GM21367 (cell line): ENCODE measurements at regions not wholly inside any gene's neighbourhood (a gene's known extent, or its start where the extent isn't known, plus 50 kb on each side); places are given as distances from the start of the nearest gene placed in this dataset.
"Not testable (repeated sequence)": the region's sequence is repeated elsewhere in the genome, so short reads cannot be mapped to it uniquely, and the experiment has no call there.

Experiments used
- ATAC-seq: cut with Tn5 transposase; IDR thresholded peaks from one replicate; pipeline ENCODE4 v1.9.1; 2021; ENCODE audit not compliant: unreplicated experiment

DNA sequence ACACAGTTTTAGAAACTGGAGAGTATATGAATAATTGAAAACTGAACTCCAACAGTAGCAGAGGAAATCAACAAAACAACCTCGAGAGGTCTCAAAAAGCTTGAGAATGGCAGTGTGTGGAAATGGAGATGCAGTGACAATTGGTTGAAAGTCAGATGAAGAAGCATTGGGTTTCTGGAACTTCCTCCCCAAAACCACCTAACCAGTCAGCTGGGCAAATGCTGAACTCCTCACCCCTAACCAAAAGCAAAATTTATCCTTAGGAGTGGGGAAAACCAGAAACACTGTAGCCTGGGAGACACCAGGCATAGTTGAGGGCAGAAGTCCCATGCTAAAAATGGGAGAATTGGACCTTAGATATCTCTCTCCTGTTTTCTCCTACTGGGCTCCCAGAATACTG, 109.9 kb downstream of the TANC2 start:
- no peak for ATAC-seq

DNA sequence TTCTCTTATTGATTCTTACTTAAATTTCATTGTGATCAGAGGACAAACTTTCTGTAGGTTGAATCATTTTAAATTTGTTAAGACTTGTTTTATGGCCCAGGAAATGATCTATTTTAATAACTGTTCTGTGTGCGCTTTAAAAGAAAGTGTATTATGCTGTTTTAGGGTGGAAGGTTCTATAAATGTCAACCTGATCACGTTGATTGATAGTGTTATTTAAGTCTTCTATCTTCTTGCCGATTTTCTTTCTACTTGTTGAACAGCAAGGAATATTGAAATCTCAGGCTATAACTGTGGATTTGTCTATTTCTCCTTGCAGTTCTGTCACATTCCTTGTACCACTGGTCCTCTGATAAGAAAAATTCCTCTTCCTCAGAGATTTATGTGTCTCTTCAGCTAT, 112.7 kb downstream of the TANC2 start:
- no peak for ATAC-seq

DNA sequence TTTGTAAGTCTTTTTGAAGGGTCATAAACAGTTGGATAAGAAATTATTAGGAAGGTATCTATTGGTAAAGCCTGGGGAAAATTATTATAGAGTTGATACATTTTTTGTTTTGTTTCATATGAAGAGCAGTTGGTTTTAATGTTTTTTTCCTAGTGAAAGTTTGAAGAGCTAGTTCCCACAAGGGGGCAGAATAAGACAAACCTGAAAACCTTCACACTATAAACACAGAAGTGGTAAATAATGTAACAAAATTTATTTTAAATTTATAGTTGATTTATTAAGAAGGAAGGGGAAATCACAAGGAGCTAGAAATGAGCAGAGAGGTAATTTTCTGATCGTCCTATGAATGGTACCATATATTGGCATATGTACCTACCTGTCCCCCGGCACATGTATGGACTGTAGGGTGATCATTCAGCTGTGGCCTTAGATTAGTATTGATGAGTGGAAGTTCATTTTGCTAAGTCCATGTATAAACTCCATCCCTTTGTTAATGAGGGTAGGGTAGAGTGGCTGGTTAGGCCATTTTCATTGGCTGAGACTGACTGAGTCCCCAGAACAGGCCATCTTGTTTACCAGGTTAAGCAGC, 116.3 kb downstream of the TANC2 start:
- ATAC-seq = no peak

DNA sequence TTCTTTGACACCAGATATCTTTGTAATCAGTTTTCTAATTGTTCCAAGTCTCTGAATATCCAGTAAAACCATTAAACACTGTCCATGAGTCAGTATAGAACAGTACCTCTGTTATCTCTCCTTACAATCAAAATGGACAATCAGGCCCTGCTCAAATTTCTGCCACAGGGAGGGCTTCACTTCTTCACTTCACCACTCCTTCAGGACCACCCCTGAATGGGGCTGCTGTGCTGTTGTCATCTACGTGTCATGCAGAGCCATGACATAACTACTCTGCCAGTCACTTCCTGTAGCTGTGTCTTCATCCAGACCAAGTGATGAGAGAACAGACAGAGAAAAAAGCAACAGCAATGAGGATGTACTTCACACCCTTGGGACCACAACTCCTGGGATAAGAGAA, 116.9 kb downstream of the TANC2 start:
- no peak for ATAC-seq

DNA sequence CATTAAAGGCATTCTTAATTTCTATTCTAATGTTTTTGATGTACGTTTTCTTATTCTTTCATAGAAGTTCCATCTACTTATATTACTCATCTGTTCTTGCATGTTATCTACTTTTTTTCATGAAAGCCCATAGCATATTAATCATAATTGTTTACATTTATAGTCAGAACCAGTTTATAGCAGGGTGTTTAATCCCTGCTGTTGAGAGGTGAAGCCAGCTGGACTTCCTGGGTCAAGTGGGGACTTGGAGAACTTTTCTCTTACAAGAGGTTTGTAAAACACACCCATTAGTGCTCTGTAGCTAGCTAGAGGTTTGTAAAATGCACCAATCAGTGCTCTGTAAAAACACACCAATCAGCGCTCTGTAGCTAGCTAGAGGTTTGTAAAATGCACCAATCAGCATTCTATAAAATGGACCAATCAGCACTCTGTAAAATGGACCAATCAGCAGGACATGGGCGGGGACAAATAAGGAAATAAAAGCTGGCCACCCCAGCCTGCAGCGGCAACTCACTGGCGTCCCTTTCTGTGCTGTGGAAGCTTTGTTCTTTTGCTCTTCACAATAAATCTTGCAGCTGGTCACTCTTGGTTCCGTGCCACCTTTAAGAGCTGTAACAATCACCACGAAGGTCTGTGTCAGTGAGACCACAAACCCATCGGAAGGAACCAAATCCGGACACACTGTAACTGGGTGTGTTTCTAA, 120.6 kb downstream of the TANC2 start:
- ATAC-seq = no peak

DNA sequence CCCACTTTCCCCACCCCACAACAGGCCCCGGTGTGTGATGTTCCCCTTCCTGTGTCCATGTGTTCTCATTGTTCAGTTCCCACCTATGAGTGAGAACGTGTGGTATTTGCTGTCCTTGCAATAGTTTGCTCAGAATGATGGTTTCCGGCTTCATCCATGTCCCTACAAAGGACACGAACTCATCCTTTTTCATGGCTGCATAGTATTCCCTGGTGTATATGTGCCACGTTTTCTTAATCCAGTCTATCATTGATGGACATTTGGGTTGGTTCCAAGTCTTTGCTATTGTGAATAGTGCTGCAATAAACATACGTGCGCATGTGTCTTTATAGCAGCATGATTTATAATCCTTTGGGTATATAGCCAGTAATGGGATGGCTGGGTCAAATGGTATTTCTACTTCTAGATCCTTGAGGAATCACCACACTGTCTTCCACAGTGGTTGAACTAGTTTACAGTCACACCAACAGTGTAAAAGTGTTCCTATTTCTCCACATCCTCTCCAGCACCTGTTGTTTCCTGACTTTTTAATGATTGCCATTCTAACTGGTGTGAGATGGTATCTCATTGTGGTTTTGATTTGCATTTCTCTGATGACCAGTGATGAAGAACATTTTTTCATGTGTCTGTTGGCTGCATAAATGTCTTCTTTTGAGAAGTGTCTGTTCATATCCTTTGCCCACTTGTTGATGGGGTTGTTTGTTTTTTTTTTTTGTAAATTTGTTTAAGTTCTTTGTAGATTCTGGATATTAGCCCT, 124.5 kb downstream of the TANC2 start:
- ATAC-seq = not testable (repeated sequence)

DNA sequence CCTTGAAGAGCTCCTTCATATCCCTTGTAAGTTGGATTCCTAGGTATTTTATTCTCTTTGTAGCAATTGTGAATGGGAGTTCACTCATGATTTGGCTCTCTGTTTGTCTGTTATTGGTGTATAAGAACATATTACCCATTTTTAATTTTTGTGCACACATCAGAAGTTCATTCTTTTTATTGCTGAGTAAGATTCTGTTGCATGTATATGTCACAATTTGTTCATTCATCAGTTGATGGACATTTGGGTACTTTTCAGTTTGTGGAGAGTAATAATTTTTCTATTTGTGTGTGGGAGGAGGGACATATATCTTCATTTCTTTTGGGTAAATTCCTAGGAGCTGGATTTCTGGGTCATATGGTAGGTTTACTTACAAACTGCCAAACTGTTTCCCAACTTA, 125.9 kb downstream of the TANC2 start:
- not testable (repeated sequence) for ATAC-seq

DNA sequence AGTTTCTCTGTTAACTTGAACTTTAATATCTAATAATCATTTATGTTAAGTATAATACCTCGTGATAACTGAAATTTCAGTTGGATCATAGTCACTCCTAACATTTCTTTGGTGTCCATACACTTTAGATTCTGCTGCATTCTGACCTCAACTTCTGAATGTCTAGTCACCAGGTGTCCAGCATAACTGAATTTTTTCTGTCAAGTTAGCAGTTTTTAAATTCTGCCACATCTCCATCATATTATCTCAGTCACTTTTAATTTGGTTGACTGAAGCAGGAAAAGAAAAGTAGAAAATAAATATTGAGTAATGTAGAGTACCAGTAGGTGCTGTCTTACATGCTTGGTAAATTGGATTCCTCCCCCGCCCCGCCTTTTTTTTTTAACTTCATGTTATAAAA, 128.6 kb downstream of the TANC2 start:
- no peak for ATAC-seq

DNA sequence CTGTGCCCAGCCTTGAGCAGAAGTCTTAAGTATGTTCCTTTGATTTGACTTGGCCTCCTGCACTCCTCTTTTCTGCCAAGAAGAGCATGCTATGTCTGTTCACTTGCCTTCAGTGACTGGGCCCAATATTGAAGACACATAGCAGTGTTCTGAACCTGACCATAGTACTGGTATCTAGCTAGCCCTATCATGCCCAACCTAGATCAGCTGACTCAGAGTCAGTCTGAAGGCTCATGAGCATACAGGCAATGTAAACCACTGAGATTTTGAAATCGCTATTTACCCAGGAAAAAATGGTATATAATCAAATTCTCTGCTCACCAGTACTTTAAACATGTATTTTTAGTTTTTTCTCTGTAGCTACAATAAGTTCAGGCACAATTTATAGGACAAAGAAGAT, 129.4 kb downstream of the TANC2 start:
- no peak for ATAC-seq

DNA sequence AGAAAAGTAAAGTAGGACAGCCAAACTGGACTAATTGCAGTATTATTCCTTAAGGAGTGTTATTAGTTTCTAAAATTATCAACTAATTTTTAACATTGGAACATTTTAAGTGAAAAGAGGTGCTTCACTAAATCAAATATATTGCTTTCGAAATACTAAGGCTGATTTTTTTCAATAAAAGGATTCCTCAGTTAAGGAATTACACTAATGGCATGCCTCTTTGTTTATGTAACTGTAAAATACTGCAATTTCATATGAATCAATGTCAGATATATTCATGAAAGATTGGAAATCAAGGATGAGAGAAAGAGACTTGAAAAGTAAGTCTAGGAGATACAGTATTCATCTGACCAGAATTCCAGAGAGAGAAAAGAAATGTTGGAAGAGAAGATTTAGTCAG, 129.8 kb downstream of the TANC2 start:
- no peak for ATAC-seq

DNA sequence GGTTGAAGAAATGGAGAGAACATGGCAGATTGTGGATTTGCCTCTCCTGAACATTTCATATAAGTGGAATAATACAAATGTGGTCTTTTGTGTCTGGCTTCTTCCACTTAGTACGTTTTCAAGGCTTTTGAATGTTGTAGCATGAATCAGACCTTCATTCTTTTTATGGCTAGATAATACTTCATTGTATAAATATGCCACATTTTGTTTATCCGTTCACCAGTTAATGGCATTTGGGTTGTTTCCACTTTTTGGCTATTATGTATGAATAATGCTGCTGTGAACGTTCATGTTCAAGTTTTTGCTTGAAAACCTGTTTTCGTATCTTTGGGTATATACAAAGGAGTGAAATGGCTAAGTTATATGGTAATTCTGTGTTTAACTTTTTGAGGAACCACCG, 130.4 kb downstream of the TANC2 start:
- no peak for ATAC-seq

DNA sequence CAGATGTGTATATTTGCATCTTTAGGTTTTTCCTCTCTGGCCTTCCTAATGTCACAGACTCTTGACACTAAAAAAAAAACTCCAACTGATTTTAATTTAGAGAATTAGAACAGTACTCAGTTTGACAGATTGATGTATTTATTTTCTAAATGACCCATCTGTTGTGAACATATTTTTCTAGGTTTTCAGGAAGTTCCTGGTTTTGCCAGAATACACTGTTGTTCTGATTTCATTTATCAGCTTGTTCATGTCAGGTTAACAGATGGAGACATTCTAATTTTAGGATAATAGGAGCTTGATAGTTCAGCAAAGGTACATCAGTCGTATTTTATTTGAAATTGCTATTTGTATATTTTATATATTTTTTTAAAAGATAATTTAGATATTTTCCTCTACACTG, 133.4 kb downstream of the TANC2 start:
- no peak for ATAC-seq

DNA sequence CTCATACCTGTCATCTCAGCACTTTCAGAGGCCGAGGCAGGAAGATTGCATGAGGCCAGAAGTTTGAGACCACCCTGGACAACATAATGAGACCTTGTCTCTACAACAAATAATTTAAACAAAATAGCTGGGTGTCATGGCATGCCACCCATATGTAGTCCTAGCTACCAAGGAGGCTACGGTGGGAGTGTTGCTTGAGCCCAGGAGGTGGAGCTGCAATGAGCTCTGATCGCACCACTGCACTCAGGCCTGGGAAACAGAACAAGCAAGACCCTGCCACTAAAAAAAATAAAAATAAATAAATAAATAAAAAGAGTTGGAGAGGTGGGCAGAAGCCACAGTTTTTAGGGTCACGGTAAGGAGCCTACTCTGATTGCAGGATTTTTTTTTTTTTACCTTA, 136.0 kb downstream of the TANC2 start:
- ATAC-seq = no peak

DNA sequence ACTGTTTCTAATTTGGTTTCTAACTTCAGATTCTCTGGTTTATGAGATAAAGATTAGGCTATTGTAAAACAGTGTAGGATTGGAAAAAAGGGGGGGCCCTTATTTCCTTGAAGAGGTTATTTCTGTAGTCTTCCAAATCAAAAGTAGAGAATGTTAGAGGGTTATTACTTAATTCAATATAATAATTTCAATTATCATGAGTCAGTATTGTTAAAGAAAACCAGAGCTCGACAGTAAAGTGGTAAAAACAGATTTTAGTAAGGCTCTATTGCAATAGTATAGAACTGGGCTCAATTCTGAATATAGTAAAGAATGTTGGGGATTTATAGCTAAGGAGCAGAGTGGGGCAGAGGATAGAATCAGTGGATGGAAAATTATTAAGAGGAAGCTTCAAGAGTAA, 140.0 kb downstream of the TANC2 start:
- ATAC-seq = no peak

DNA sequence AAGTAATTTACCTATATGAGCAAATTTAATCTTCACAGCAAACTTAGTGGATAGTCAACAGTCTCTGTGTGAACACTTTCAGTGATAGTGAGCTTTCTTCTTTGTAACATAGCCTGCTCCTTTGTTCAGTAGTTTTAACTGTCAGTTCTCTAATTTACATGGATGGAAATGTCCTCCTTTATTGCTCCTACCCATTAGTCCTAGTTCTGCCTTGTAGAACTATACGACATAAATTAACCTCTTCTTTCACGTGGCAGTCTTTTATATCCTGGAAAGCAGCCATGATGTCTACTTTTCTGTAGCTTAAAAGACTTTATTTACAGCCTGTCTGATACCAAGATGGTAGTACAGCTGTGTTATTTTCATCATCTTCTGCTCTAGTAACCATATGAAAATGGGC, 143.6 kb downstream of the TANC2 start:
- no peak for ATAC-seq

DNA sequence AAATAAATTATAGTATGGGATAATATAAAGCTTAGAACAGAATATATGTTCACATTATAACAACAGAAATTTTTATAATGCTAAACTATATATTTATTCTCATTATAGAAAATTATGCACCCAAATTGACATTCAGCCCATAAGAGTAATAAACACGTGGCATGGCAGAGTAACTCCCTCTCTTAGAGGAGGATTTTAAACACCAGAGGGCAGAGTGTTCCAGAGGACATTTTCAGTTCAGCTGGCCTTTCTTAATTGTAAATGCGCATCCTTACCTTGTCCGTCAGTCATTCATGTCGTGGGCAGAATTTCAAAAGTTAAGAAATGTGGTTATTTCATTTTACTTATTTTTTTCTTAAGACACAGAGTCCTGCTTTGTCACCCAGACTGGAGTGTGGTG, 147.1 kb downstream of the TANC2 start:
- no peak for ATAC-seq

DNA sequence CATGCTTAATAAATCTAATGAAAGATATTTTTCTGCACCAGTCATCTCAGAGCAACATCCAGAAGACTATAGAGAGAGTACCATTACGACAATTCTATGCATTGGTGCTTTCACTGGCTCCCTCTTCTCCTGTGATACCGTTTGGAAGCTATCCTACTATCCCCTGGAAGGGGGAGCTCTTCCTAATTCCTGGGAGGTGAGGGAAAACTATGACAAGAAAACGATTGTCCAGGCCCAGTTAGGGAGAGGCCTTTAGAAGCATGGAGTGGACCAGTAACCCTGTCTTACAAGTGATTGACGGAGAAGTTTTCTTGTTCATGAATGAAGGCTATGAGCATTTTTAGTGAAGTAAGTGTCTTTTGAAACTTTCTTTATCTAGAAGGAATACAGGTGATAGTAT, 150.2 kb downstream of the TANC2 start:
- no peak for ATAC-seq

DNA sequence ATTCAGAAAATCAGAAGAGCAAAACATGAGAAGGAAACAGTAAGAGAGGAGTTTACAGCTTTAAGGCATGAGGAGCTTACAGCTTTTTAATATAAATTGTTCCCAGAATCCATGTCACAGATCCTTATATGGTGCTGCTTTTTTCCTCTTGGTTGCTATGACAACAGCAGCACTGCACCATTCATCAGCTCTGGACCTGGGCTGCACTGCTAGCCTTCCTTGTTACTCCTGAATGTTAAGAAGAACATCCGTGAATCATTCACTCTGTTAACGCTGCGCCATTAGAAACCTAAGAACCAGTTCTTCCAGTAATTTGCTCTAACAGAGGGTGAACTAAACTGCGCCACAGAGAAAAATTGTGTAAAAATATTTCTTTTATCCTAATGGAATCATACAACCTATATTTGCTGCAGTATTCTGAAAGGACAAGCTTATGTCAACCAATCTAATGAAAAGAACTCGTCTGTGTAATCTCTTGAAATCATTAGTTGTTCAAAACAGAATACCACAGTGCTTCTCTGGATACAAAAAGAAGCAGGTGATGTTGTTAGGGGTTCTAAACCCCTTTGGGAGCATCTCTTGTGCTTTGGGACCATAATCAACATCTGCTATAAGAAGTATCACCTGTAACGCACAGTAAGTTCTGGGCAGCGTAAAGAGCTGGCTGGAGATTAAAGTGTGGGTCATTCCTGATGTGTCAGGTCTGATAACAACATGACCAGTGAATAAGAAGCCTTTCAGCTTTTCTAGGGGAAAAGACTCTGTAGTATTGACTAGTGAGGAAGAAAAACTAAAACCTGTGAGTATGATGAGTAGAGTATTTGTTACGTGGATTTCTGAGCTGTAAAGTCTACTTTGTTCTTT, 151.2 kb downstream of the TANC2 start:
- no peak for ATAC-seq

DNA sequence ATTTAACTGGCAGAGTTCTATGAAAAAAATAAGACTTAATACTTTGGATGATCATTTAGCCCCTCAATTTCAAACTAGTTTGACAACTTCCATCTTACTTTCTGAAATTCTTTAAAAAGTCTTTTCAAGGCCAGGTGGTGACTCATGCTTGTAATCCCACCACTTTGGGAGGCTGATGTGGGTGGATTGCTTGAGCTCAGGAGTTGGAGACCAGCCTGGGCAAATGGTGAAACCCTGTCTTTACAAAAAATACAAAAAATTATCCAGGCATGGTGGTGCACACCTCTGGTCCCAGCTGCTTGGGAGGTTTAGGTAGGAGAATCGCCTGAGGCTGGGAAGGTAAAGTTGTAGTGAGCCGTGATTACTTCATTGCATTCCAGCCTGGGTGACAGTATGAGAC, 154.4 kb downstream of the TANC2 start:
- ATAC-seq = no peak

DNA sequence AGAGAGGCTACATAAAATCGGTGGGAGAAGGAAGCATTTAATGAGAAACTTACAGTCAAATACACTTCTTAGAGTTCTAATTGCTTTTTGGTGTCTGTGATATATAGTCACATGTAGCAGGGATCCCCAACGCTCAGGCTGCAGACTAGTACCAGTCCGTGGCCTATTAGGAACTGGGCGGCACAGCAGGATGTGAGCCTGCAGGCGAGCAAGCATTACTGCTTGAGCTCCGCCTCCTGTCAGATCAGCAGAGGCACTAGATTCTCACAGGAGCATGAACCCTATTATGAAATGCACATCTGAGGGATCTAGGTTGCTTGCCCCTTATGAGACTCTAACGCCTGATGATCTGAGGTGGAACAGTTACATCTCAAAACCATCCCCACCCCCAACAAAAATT, 158.5 kb downstream of the TANC2 start:
- no peak for ATAC-seq

DNA sequence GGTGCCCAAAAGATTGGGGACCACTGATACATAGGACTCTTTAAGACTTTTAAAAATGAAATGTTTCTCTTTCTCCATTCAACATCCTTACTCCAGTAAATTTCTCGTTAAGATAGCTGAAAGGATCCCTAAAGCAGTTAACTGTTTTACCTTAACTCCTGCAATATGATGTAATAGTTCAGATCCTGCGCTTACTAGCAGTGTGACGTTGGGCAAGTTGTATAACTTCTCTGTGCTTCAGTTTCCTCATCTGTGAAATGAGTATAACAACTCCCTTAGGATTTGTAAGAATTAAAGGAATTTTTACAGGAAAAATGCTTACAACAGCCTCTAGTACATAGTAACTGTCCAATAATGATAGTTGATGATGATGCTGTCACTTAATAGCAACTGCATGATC, 158.9 kb downstream of the TANC2 start:
- no peak for ATAC-seq

DNA sequence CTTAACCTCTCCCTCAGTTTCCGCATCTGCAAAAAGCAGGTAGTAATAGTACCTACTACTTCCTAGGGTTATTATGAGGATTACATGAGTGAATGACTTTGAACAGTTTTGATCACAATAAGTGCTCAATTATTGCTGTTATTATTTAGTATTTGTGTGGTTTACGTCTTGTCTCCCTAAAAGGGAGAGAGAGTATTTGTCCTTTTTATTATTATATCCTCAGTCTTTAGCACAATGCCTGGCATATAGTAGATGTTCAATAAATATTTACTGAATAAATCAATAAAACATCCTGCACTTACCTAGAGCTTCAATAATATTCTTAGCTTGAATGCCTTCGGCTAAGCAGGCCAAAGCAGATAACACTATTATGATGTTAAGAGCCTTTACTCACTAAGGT, 160.0 kb downstream of the TANC2 start:
- ATAC-seq = no peak
